ENCODE measurements at regions not wholly inside any gene's neighbourhood (a gene's known extent, or its start where the extent isn't known, plus 50 kb on each side); places are given as distances from the start of the nearest gene placed in this dataset.

DNA sequence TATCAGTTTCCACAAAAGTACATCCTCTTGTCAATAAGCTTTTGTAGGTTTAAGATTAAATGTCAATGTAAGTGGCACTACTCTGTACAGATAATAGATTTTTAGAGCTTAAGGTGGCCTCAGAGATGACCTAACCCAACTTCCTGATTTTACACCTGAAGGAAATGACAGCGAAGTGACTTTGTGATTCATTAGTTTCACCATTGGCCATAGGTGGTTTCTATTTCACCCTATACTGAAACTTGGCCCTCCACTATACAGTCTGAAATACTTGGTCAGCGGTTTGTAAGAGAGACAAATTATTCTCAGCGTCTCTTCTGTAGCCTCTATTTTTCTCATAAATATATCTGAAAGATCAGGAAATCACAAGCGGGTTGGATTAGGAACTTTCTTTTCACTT lies 330.4 kb upstream of the FAM98A start:
- Histone ChIP-seq H3K4me2 (ENCODE audit: low read length) (no peak overlapping the region), H3K4me3 (ENCODE audit: low read length) (no peak overlapping the region), H3K27me3 (ENCODE audit: low read length) (0 out of 2 replicates have a peak, but pooled peaks cover 3% of the 10 kb centered on the region), H2AFZ (ENCODE audit: low read length) (no peak overlapping the region), H3K9me2 (replicated peaks; ENCODE audit: low read length) (no peaks in the 10 kb centered on the region), H3K4me1 (ENCODE audit: insufficient read depth, low read length) (no peaks in the 10 kb centered on the region), H3K79me2 (ENCODE audit: low read length) (no peaks in the 10 kb centered on the region), H3K9me3 (ENCODE audit: low read length) (no peaks in the 10 kb centered on the region), H3F3A (ENCODE audit: low read length, unreplicated experiment) (no peaks in the 10 kb centered on the region), H3K36me3 (ENCODE audit: low read depth, low read length) (no peaks in the 10 kb centered on the region), H4K20me1 (ENCODE audit: low read length) (no peaks in the 10 kb centered on the region), H3K9ac (ENCODE audit: low read length) (no peak overlapping the region), H3K27ac (ENCODE audit: low read length) (no peak overlapping the region)
- TF ChIP-seq EZH2phosphoT487 (IDR thresholded peaks at IDR 0.05; ENCODE audit: borderline replicate concordance, low read length) (no peak), EZH2 (IDR thresholded peaks at IDR 0.05; ENCODE audit: low read length, unreplicated experiment) (no peak)
- TF ChIP-seq, protein P1, sequence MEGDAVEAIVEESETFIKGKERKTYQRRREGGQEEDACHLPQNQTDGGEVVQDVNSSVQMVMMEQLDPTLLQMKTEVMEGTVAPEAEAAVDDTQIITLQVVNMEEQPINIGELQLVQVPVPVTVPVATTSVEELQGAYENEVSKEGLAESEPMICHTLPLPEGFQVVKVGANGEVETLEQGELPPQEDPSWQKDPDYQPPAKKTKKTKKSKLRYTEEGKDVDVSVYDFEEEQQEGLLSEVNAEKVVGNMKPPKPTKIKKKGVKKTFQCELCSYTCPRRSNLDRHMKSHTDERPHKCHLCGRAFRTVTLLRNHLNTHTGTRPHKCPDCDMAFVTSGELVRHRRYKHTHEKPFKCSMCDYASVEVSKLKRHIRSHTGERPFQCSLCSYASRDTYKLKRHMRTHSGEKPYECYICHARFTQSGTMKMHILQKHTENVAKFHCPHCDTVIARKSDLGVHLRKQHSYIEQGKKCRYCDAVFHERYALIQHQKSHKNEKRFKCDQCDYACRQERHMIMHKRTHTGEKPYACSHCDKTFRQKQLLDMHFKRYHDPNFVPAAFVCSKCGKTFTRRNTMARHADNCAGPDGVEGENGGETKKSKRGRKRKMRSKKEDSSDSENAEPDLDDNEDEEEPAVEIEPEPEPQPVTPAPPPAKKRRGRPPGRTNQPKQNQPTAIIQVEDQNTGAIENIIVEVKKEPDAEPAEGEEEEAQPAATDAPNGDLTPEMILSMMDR (conservative IDR thresholded peaks at IDR 0.05; ENCODE audit: low read depth, low read length) = no peak
- POLR2A ChIA-PET (ENCODE audit: unreplicated experiment) = no interaction called here
- ATAC-seq (no peak), DNase-seq (no peak)
- CTCF ChIA-PET = no interaction called here
- no TSS peak for BruUV-seq (replicated peaks)
- intact Hi-C loops (cut with micrococcal nuclease) = no loop called here

DNA sequence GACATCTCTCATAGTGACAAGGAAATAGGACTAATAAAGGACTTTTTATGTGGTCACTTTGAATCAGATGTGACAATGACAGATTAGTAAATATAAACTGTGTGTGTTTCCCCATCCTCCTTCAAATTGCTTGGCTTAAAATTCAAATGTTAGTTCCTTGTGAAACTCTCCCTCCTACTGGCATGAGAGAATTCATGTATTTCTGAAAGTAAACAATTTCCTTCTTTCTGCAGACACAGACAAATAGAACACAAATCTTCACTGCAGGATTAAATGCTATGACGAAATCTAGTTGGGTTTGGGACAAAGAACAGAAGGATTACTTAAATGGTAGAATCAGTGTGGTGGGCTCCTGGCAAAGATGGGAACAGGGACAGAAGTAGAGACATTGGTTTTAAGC lies 328.7 kb upstream of the FAM98A start:
- Histone ChIP-seq H3K36me3 (ENCODE audit: low read depth, low read length) (no peaks in the 10 kb centered on the region), H3K27me3 (ENCODE audit: low read length) (0 out of 2 replicates have a peak, but pooled peaks cover 3% of the 10 kb centered on the region), H3K4me2 (ENCODE audit: low read length) (no peak overlapping the region), H2AFZ (ENCODE audit: low read length) (no peak overlapping the region), H3F3A (ENCODE audit: low read length, unreplicated experiment) (no peaks in the 10 kb centered on the region), H3K27ac (ENCODE audit: low read length) (no peak overlapping the region), H3K9me2 (replicated peaks; ENCODE audit: low read length) (no peaks in the 10 kb centered on the region), H3K79me2 (ENCODE audit: low read length) (no peaks in the 10 kb centered on the region), H4K20me1 (ENCODE audit: low read length) (no peaks in the 10 kb centered on the region), H3K4me1 (ENCODE audit: insufficient read depth, low read length) (no peaks in the 10 kb centered on the region), H3K4me3 (ENCODE audit: low read length) (no peak overlapping the region), H3K9me3 (ENCODE audit: low read length) (no peaks in the 10 kb centered on the region), H3K9ac (ENCODE audit: low read length) (no peak overlapping the region)
- ChIA-PET CTCF (no interaction called here), POLR2A (ENCODE audit: unreplicated experiment) (no interaction called here)
- TF ChIP-seq EZH2phosphoT487 (IDR thresholded peaks at IDR 0.05; ENCODE audit: borderline replicate concordance, low read length) (no peak), EZH2 (IDR thresholded peaks at IDR 0.05; ENCODE audit: low read length, unreplicated experiment) (no peak)
- TF ChIP-seq, protein P1 (conservative IDR thresholded peaks at IDR 0.05; ENCODE audit: low read depth, low read length) = no peak
- DNase-seq = no peak
- no peak for ATAC-seq
- intact Hi-C loops (cut with micrococcal nuclease) = no loop called here
- no TSS peak for BruUV-seq (replicated peaks)

DNA sequence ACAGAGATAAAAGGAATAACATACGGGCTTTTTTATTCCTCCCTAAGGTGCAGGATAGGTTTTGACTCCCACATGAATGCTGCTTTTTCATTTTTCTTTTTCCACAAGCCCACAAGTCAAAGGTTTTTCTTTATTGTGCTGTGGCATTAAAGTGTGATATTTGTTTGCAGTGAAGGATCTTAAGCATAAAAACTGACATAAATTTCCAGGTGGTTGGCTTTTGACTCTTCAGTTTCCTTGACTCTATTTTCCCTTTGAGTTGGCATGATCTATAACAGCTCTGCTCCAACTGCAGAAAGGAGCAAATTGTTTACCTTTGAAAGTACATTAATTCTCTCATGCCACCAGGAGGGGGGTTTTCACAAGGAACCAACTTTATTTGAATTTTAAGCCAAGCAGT lies 326.2 kb upstream of the FAM98A start:
- H4K20me1 ChIP-seq (ENCODE audit: low read length) = no peaks in the 10 kb centered on the region
- H3K79me2 ChIP-seq (ENCODE audit: low read length) = no peaks in the 10 kb centered on the region
- H3K9me3 ChIP-seq (ENCODE audit: low read length) = no peaks in the 10 kb centered on the region
- ATAC-seq (no peak), DNase-seq (no peak)
- intact Hi-C loops (cut with micrococcal nuclease) = no loop called here
- no peaks in the 10 kb centered on the region for H3F3A ChIP-seq (ENCODE audit: low read length, unreplicated experiment)
- H3K27ac ChIP-seq (ENCODE audit: low read length) = no peak overlapping the region
- ChIA-PET CTCF (no interaction called here), POLR2A (ENCODE audit: unreplicated experiment) (no interaction called here)
- TF ChIP-seq, protein P1 (conservative IDR thresholded peaks at IDR 0.05; ENCODE audit: low read depth, low read length) = no peak
- no peak for TF ChIP-seq EZH2 (IDR thresholded peaks at IDR 0.05; ENCODE audit: low read length, unreplicated experiment)
- TF ChIP-seq EZH2phosphoT487 (IDR thresholded peaks at IDR 0.05; ENCODE audit: borderline replicate concordance, low read length) = no peak
- H3K27me3 ChIP-seq (ENCODE audit: low read length) = no peaks in the 10 kb centered on the region
- BruUV-seq (replicated peaks) = no TSS peak
- H3K4me3 ChIP-seq (ENCODE audit: low read length) = no peak overlapping the region
- no peaks in the 10 kb centered on the region for H3K4me1 ChIP-seq (ENCODE audit: insufficient read depth, low read length)
- H3K36me3 ChIP-seq (ENCODE audit: low read depth, low read length) = no peaks in the 10 kb centered on the region
- no peaks in the 10 kb centered on the region for H3K9me2 ChIP-seq (replicated peaks; ENCODE audit: low read length)
- no peak overlapping the region for H3K9ac ChIP-seq (ENCODE audit: low read length)
- H2AFZ ChIP-seq (ENCODE audit: low read length) = no peak overlapping the region
- H3K4me2 ChIP-seq (ENCODE audit: low read length) = no peak overlapping the region
